A549 (cell line): ENCODE measurements at regions not wholly inside any gene's neighbourhood (a gene's known extent, or its start where the extent isn't known, plus 50 kb on each side); places are given as distances from the start of the nearest gene placed in this dataset.

Source experiments
- ATAC-seq, 2 experiments: fragments of 200-7000 bp in 1 of 2; fragments of >200 bp in 1 of 2; cut with Nextera tagmentation in 1 of 2; cut with Tn5 transposase in 1 of 2; 3 replicates each; pipeline versions ENCODE4 v1.8.0 to v1.9.1; 2018 to 2020; ENCODE audit warnings: mild to moderate bottlenecking in 1 of 2, moderate library complexity in 1 of 2
- CTCF ChIA-PET: fragments of 300-600 bp; sonication (Branson Sonifier 250); formaldehyde crosslinking; extraction: SDS; loops from one replicate; lab custom pipeline; 2021; ENCODE audit warnings: antibody characterized with exemption, inconsistent platforms; lab: Yijun Ruan, JAX
- POLR2A ChIA-PET: fragments of 350-600 bp; formaldehyde crosslinking; extraction: SDS; loops from one replicate; lab custom pipeline; 2021; ENCODE audit warnings: antibody characterized with exemption, inconsistent platforms; lab: Yijun Ruan, JAX
- DNase-seq, 2 experiments: peaks; one replicate each; pipeline versions ENCODE4 v3.0.0 to v3.0.0-alpha.2; 2011 to 2016; ENCODE audit warnings: low read depth in 1 of 2, low spot score in 1 of 2
- FAIRE-seq: peaks from 2 replicates; lab custom pipeline; 2011; peaks lifted over from hg19 to GRCh38; lab: Jason Lieb, UNC
- H3K27ac ChIP-seq, 2 experiments: fragments of >200 bp; sonication (Bioruptor Twin); formaldehyde crosslinking; 3 replicates each; pipeline ENCODE4 v1.5.1; 2016 to 2017
- H3K4me1 ChIP-seq: fragments of >200 bp; sonication (Bioruptor Twin); formaldehyde crosslinking; 3 replicates; pipeline ENCODE4 v1.6.1; 2016
- H3K4me2 ChIP-seq: fragments of >200 bp; sonication (Bioruptor Twin); formaldehyde crosslinking; 3 replicates; pipeline ENCODE4 v1.6.1; 2016
- H3K4me3 ChIP-seq: fragments of >200 bp; sonication (Bioruptor Twin); formaldehyde crosslinking; 3 replicates; pipeline ENCODE4 v1.5.1; 2016
- H3K9me3 ChIP-seq: fragments of >200 bp; sonication (Bioruptor Twin); formaldehyde crosslinking; 3 replicates; pipeline ENCODE4 v1.6.1; 2016
- HOXA7 ChIP-seq: fragments of 250-450 bp; sonication (Bioruptor Pico); IDR thresholded peaks from 2 replicates; pipeline ENCODE4 v1.5.0; 2020; ENCODE audit warnings: mild to moderate bottlenecking, moderate library complexity
- KDM5A ChIP-seq: fragments of 200-600 bp; sonication (generic); IDR thresholded peaks from 2 replicates; pipeline ENCODE4 v1.6.1; 2016; ENCODE audit warnings: antibody characterized with exemption, mild to moderate bottlenecking
- MAFK ChIP-seq: fragments of 450-650 bp; IDR thresholded peaks from 2 replicates; pipeline ENCODE4 v1.6.1; 2014; ENCODE audit not compliant: partially characterized antibody
- NR3C1 ChIP-seq: fragments of >200 bp; sonication (Bioruptor Twin); formaldehyde crosslinking; IDR thresholded peaks from 3 replicates; pipeline ENCODE4 v1.6.1; 2017
- RFX5 ChIP-seq: fragments of 450-650 bp; IDR thresholded peaks from 2 replicates; pipeline ENCODE4 v1.7.1; 2014; ENCODE audit warnings: antibody characterized with exemption, mild to moderate bottlenecking, moderate library complexity
- ZFP36 ChIP-seq: fragments of 450-650 bp; IDR thresholded peaks from 2 replicates; pipeline ENCODE4 v1.6.1; 2014; ENCODE audit warnings: borderline replicate concordance; ENCODE audit not compliant: partially characterized antibody
- WGBS: methylation state at CpG from one replicate; pipeline ENCODE4 v1.1.6; 2017; ENCODE audit errors: missing lambda C conversion rate; 5-methylcytosine and 5-hydroxymethylcytosine counted together
- TF ChIP-seq, protein P1 (sequence below): fragments of 250-450 bp; sonication (Bioruptor Pico); IDR thresholded peaks from 2 replicates; pipeline ENCODE4 v1.5.0; 2021; ENCODE audit warnings: mild to moderate bottlenecking, moderate library complexity, borderline replicate concordance
- TF ChIP-seq, protein P2 (sequence below): fragments of >200 bp; sonication (Bioruptor Twin); formaldehyde crosslinking; IDR thresholded peaks from 3 replicates; pipeline ENCODE4 v1.5.1; 2016
- TF ChIP-seq, protein P3 (sequence below): fragments of 250-450 bp; sonication (Bioruptor Pico); IDR thresholded peaks from 2 replicates; pipeline ENCODE4 v1.5.0; 2020; ENCODE audit warnings: low read depth, mild to moderate bottlenecking, moderate library complexity
- TF ChIP-seq, protein P4 (sequence below): fragments of 450-650 bp; IDR thresholded peaks from 2 replicates; pipeline ENCODE4 v1.6.1; 2014; ENCODE audit warnings: antibody characterized with exemption
- TF ChIP-seq, protein P5 (sequence below): IDR thresholded peaks from 2 replicates; pipeline ENCODE4 v1.6.1; 2012; ENCODE audit warnings: low read depth, borderline replicate concordance

DNA sequence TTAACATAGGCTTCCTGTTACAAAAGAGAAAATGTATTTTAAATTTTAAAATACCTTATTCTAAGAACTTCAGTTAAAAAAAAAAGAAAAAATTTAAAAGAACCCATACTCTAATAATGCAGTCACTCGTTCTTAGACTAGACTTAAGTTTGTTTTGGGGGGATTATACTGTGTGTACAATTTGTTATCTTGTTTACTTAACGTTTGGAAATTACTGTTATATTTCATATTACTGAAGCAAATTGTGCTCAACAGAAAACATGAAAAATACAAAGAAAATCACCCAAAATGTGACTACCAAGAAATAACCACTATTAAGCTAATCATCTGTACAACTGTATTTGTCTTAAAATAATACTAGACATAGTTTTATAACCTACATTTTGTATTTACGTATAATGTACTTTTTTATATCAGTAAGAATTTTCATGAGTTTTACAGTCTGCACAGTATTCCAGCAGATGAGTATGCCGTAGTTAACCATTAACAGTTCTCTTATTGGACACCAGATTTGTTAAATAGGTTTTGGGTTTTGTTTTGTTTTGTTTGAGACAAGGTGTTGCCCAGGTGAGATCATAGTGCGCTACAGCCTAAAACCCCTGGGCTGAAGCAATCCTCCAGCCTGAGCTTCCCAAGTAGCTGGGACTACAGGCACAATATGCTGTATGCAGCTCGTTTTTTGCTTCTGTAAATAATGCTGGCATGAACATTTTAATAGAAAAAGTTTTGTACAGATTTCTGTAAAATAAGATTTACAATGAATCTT lies 88.8 kb upstream of the CHD2 start:
- no peak for FAIRE-seq
- Histone ChIP-seq H3K27ac (peak overlapping the region; percentile 95 to 97), H3K9me3 (no peaks in the 10 kb centered on the region), H3K4me3 (peak overlapping the region; percentile 41), H3K4me2 (peak overlapping the region; percentile 83), H3K4me1 (peaks cover 21% of the 10 kb centered on the region)
- peak in 1 of 2 experiments; percentile 80 for DNase-seq
- ChIA-PET POLR2A (interaction anchor here (0.6 to 7.3 kb wide), 11 partner anchors 9 to 105 kb away, joined by 3 to 359 read pairs (median 13); partner anchors contain the start of gene CHD2), CTCF (interaction anchor here (0.7 to 10.8 kb wide), 8 partner anchors 7 to 105 kb away, joined by 3 to 168 read pairs (median 36); partner anchors contain the start of gene CHD2)
- TF ChIP-seq, protein P1, sequence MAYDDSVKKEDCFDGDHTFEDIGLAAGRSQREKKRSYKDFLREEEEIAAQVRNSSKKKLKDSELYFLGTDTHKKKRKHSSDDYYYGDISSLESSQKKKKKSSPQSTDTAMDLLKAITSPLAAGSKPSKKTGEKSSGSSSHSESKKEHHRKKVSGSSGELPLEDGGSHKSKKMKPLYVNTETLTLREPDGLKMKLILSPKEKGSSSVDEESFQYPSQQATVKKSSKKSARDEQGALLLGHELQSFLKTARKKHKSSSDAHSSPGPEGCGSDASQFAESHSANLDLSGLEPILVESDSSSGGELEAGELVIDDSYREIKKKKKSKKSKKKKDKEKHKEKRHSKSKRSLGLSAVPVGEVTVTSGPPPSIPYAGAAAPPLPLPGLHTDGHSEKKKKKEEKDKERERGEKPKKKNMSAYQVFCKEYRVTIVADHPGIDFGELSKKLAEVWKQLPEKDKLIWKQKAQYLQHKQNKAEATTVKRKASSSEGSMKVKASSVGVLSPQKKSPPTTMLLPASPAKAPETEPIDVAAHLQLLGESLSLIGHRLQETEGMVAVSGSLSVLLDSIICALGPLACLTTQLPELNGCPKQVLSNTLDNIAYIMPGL (CRISPR knock-in tag): no peak
- TF ChIP-seq HOXA7 (CRISPR knock-in tag) (0 out of 2 replicates have a peak, but pooled peaks have one; percentile 21), MAFK (peak; percentile 26), RFX5 (peak; percentile 38; the same call in 1 of the 2 replicates)
- no peak for ATAC-seq
- WGBS: 3% methylated on average over 6 of the region's 6 CpGs

DNA sequence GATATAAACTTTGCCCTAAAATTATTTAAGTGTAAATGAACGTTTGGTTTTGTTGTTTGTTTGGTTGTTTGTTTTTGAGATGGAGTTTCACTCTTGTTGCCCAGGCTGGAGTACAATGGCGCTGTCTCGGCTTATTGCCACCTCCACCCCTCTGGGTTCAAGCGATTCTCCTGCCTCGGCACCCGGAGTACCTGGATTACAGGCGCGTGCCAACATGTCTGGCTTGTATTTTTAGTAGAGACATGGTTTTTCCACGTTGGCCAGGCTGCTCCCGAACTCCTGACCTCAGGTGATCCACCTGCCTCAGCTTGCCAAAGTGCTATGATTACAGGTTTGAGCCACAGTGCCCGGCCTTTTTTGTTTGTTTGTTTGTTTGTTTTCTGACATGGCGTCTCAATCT lies 87.9 kb upstream of the CHD2 start:
- H3K27ac ChIP-seq: peak overlapping the region; percentile 84 to 97
- ChIA-PET CTCF (interaction anchor here (1.2 to 10.8 kb wide), 3 partner anchors 8 to 104 kb away, joined by 3 to 168 read pairs (median 163); no protein-coding TSS in a partner anchor), POLR2A (interaction anchor here (0.8 to 7.3 kb wide), 7 partner anchors 8 to 104 kb away, joined by 3 to 359 read pairs (median 23); partner anchors contain the start of gene CHD2)
- no peaks in the 10 kb centered on the region for H3K9me3 ChIP-seq
- no peak for FAIRE-seq
- TF ChIP-seq, protein P2, sequence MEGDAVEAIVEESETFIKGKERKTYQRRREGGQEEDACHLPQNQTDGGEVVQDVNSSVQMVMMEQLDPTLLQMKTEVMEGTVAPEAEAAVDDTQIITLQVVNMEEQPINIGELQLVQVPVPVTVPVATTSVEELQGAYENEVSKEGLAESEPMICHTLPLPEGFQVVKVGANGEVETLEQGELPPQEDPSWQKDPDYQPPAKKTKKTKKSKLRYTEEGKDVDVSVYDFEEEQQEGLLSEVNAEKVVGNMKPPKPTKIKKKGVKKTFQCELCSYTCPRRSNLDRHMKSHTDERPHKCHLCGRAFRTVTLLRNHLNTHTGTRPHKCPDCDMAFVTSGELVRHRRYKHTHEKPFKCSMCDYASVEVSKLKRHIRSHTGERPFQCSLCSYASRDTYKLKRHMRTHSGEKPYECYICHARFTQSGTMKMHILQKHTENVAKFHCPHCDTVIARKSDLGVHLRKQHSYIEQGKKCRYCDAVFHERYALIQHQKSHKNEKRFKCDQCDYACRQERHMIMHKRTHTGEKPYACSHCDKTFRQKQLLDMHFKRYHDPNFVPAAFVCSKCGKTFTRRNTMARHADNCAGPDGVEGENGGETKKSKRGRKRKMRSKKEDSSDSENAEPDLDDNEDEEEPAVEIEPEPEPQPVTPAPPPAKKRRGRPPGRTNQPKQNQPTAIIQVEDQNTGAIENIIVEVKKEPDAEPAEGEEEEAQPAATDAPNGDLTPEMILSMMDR: no peak
- H3K4me2 ChIP-seq: peak overlapping the region; percentile 83
- DNase-seq: no peak
- H3K4me1 ChIP-seq: peaks cover 21% of the 10 kb centered on the region
- no peak for ATAC-seq
- WGBS: 49% methylated on average over 12 of the region's 12 CpGs
- H3K4me3 ChIP-seq: peak overlapping the region; percentile 41; the same call in 1 of the 3 replicates

DNA sequence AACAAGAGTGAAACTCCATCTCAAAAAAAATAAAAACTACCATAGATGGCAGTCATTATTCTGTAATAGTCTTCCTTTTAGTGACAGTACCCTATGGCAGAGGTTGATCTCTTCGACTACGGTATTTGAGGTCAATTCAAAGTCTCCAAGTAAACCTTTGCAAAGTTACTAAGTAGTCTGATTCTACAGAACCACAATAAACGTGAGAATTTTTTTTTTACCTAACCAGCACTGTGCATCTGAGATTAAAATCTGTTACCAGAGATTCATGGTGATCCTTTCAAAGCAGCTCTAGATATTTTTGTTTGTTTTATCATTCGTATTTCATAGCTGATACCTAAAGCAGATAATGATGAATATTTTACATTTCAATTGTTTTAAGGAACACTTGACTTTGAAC lies 86.6 kb upstream of the CHD2 start:
- Histone ChIP-seq H3K9me3 (no peaks in the 10 kb centered on the region), H3K4me1 (peaks cover 28% of the 10 kb centered on the region), H3K4me2 (no peak overlapping the region), H3K4me3 (no peak overlapping the region), H3K27ac (peak overlapping the region in 1 of 2 experiments; percentile 84; a peak in 2 of 6 replicates)
- WGBS: 73% methylated on average over 4 of the region's 4 CpGs
- ATAC-seq (no peak), FAIRE-seq (no peak), DNase-seq (no peak)
- POLR2A ChIA-PET: interaction anchor here (1.1 to 7.3 kb wide), 3 partner anchors 68 to 90 kb away, joined by 4 to 359 read pairs (median 5); partner anchors contain the start of gene CHD2
- TF ChIP-seq, protein P3, sequence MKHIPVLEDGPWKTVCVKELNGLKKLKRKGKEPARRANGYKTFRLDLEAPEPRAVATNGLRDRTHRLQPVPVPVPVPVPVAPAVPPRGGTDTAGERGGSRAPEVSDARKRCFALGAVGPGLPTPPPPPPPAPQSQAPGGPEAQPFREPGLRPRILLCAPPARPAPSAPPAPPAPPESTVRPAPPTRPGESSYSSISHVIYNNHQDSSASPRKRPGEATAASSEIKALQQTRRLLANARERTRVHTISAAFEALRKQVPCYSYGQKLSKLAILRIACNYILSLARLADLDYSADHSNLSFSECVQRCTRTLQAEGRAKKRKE (CRISPR knock-in tag): no peak
- TF ChIP-seq, protein P4, sequence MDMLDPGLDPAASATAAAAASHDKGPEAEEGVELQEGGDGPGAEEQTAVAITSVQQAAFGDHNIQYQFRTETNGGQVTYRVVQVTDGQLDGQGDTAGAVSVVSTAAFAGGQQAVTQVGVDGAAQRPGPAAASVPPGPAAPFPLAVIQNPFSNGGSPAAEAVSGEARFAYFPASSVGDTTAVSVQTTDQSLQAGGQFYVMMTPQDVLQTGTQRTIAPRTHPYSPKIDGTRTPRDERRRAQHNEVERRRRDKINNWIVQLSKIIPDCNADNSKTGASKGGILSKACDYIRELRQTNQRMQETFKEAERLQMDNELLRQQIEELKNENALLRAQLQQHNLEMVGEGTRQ: no peak
- TF ChIP-seq ZFP36: no peak
- TF ChIP-seq NR3C1: no peak
- TF ChIP-seq KDM5A: no peak
- TF ChIP-seq, protein P5, sequence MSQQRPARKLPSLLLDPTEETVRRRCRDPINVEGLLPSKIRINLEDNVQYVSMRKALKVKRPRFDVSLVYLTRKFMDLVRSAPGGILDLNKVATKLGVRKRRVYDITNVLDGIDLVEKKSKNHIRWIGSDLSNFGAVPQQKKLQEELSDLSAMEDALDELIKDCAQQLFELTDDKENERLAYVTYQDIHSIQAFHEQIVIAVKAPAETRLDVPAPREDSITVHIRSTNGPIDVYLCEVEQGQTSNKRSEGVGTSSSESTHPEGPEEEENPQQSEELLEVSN: no peak
- TF ChIP-seq HOXA7 (CRISPR knock-in tag): no peak
- CTCF ChIA-PET: interaction anchor here (1.1 to 10.8 kb wide), 2 partner anchors 68 to 104 kb away, joined by 3 to 168 read pairs; no protein-coding TSS in a partner anchor
